CD4-positive, alpha-beta T cell (primary cell): ENCODE measurements at regions not wholly inside any gene's neighbourhood (a gene's known extent, or its start where the extent isn't known, plus 50 kb on each side); places are given as distances from the start of the nearest gene placed in this dataset.

Experiments
- ATAC-seq: fragments of 200-7000 bp; cut with Tn5 transposase; one replicate; pipeline ENCODE4 v1.10.0; 2022; ENCODE audit warnings: mild to moderate bottlenecking; ENCODE audit not compliant: poor library complexity
- CTCF ChIA-PET: fragments of 350-600 bp; sonication (Branson Sonifier 250); formaldehyde crosslinking; loops from one replicate; lab custom pipeline; 2021; ENCODE audit warnings: antibody characterized with exemption, inconsistent platforms; lab: Charles Lee
- POLR2A ChIA-PET: fragments of 350-600 bp; sonication (Branson Sonifier 250); formaldehyde crosslinking; loops from one replicate; lab custom pipeline; 2021; ENCODE audit warnings: antibody characterized with exemption, inconsistent platforms; lab: Charles Lee
- DNase-seq, 14 experiments: peaks; one replicate each; pipeline ENCODE4 v3.0.0-alpha.2; 2013 to 2020; ENCODE audit warnings: mixed read lengths in 2 of 14
- H3K27ac ChIP-seq, 2 donors: one replicate each; pipeline versions ENCODE4 v1.5.1 to v1.7.0; 2013; ENCODE audit warnings: low read length in 2 of 2, low read depth in 1 of 2, mild to moderate bottlenecking in 1 of 2
- H3K27me3 ChIP-seq, 2 experiments: 1 replicate in 1 of 2; 2 replicates in 1 of 2; pipeline versions ENCODE4 v1.6.1 to v1.7.0; 2013; ENCODE audit warnings: low read length in 2 of 2, control low read depth in 1 of 2, mild to moderate bottlenecking in 1 of 2, moderate library complexity in 1 of 2; ENCODE audit not compliant: insufficient read depth in 2 of 2, control insufficient read depth in 1 of 2
- H3K36me3 ChIP-seq: one replicate; pipeline ENCODE4 v1.6.1; 2013; ENCODE audit warnings: low read length, control low read depth; ENCODE audit not compliant: insufficient read depth
- H3K4me1 ChIP-seq: one replicate; pipeline ENCODE4 v1.6.1; 2013; ENCODE audit warnings: low read length, control low read depth; ENCODE audit not compliant: insufficient read depth
- H3K4me3 ChIP-seq: one replicate; pipeline ENCODE4 v1.5.1; 2013; ENCODE audit warnings: mild to moderate bottlenecking, low read length, moderate library complexity
- H3K9me3 ChIP-seq, 2 experiments: 1 replicate in 1 of 2; 2 replicates in 1 of 2; pipeline versions ENCODE4 v1.6.1 to v1.7.0; 2013; ENCODE audit warnings: low read length in 2 of 2, mild to moderate bottlenecking in 2 of 2, control low read depth in 1 of 2, moderate library complexity in 1 of 2; ENCODE audit not compliant: control insufficient read depth in 1 of 2, insufficient read depth in 1 of 2
- H3K27ac Mint-ChIP-seq: one replicate; pipeline ENCODE4 v1.8.0; 2020; ENCODE audit warnings: mixed read lengths
- H3K27me3 Mint-ChIP-seq: one replicate; pipeline ENCODE4 v1.8.0; 2021; ENCODE audit warnings: mixed read lengths
- H3K36me3 Mint-ChIP-seq: one replicate; pipeline ENCODE4 v1.8.0; 2021; ENCODE audit warnings: low read depth, mixed read lengths
- H3K4me1 Mint-ChIP-seq: one replicate; pipeline ENCODE4 v1.8.0; 2021; ENCODE audit warnings: low read depth, mixed read lengths
- H3K4me3 Mint-ChIP-seq: one replicate; pipeline ENCODE4 v1.8.0; 2020; ENCODE audit warnings: mild to moderate bottlenecking, mixed read lengths
- H3K9me3 Mint-ChIP-seq: one replicate; pipeline ENCODE4 v1.8.0; 2020; ENCODE audit warnings: mixed read lengths
- intact Hi-C, 2 experiments: fragments of 100-400 bp; cut with DNase I in 1 of 2; cut with micrococcal nuclease in 1 of 2; formaldehyde crosslinking; loops; one replicate each; pipeline versions ENCODE4 v1.15.1 to v1.9.0; 2023 to 2025; cut with DNase I, micrococcal nuclease
- TF ChIP-seq, protein P1 (sequence below): fragments of 200-600 bp; IDR thresholded peaks from one replicate; pipeline ENCODE4 v1.8.0; 2022; ENCODE audit warnings: antibody characterized with exemption, mild to moderate bottlenecking

DNA sequence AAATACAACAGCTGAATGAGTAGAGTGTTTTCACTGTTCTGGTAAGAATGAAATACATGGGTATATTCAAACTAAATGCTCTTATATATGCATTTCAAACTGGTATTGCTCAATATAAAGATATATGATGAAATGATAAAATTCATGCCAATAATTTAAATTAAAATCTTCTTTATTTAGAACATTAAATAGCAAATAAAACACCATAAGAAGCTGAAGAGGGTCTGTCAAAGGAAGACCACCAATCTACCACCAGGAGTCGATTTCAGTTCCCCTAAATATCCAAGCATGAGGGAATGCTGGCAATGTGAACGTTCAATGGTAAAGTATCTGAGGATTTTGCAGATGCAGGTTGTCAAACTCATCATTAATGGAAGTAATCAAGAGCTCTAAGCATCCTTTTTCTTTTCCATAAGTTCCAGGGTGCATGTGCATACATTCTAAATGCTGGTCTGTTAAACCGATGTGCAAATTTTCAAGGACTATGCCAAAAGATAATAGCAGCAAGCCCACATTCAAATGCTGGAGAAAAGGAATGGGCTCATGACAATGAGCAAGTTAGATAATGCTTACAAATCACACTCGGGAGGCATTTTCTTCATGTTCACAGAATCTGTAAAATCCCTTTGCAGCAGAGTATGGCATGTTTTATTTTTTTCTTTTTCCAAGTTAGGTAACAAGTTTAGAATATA, 118.8 kb upstream of the MTAP start:
- Mint-ChIP-seq H3K4me1 (no peaks in the 10 kb centered on the region), H3K4me3 (no peak overlapping the region), H3K9me3 (no peaks in the 10 kb centered on the region), H3K27me3 (no peaks in the 10 kb centered on the region), H3K36me3 (no peaks in the 10 kb centered on the region), H3K27ac (no peak overlapping the region)
- POLR2A ChIA-PET, result no interaction called here
- Histone ChIP-seq H3K4me3 (no peak overlapping the region), H3K4me1 (peaks cover 3% of the 10 kb centered on the region), H3K27ac (no peak overlapping the region), H3K36me3 (no peaks in the 10 kb centered on the region), H3K27me3 (no peaks in the 10 kb centered on the region), H3K9me3 (no peaks in the 10 kb centered on the region)
- no peak for ATAC-seq
- no peak for DNase-seq
- intact Hi-C loops, result no loop called here
- CTCF ChIA-PET, result no interaction called here
- TF ChIP-seq, protein P1, sequence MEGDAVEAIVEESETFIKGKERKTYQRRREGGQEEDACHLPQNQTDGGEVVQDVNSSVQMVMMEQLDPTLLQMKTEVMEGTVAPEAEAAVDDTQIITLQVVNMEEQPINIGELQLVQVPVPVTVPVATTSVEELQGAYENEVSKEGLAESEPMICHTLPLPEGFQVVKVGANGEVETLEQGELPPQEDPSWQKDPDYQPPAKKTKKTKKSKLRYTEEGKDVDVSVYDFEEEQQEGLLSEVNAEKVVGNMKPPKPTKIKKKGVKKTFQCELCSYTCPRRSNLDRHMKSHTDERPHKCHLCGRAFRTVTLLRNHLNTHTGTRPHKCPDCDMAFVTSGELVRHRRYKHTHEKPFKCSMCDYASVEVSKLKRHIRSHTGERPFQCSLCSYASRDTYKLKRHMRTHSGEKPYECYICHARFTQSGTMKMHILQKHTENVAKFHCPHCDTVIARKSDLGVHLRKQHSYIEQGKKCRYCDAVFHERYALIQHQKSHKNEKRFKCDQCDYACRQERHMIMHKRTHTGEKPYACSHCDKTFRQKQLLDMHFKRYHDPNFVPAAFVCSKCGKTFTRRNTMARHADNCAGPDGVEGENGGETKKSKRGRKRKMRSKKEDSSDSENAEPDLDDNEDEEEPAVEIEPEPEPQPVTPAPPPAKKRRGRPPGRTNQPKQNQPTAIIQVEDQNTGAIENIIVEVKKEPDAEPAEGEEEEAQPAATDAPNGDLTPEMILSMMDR, result no peak

DNA sequence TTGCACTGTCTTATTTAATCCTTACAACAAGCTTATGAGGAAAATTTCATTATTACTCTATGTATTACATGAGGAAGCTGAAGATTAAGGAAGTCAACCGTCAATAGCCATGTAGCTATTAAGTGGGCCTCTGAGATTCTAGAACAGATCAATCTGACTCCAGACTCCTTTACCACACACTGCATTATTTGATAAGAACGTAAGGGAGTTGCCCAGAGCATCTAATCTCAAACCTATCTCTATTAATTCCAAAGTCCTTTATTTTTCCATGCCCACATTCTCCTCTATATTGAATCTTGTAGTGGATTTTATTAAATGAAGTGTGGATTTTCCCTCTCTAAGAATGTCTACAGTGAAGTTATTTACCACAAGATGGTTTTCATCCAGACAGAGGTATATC, 118.2 kb upstream of the MTAP start:
- H3K27me3 ChIP-seq, result no peaks in the 10 kb centered on the region
- ATAC-seq, result no peak
- Mint-ChIP-seq H3K27ac (no peak overlapping the region), H3K27me3 (no peaks in the 10 kb centered on the region), H3K4me1 (no peaks in the 10 kb centered on the region), H3K9me3 (no peaks in the 10 kb centered on the region), H3K4me3 (no peak overlapping the region), H3K36me3 (no peaks in the 10 kb centered on the region)
- peaks cover 3% of the 10 kb centered on the region for H3K4me1 ChIP-seq
- no peak overlapping the region for H3K4me3 ChIP-seq
- ChIA-PET POLR2A (no interaction called here), CTCF (no interaction called here)
- no peaks in the 10 kb centered on the region for H3K9me3 ChIP-seq
- H3K36me3 ChIP-seq, result no peaks in the 10 kb centered on the region
- TF ChIP-seq, protein P1, result no peak
- DNase-seq, result no peak
- H3K27ac ChIP-seq, result no peak overlapping the region
- intact Hi-C loops, result no loop called here

DNA sequence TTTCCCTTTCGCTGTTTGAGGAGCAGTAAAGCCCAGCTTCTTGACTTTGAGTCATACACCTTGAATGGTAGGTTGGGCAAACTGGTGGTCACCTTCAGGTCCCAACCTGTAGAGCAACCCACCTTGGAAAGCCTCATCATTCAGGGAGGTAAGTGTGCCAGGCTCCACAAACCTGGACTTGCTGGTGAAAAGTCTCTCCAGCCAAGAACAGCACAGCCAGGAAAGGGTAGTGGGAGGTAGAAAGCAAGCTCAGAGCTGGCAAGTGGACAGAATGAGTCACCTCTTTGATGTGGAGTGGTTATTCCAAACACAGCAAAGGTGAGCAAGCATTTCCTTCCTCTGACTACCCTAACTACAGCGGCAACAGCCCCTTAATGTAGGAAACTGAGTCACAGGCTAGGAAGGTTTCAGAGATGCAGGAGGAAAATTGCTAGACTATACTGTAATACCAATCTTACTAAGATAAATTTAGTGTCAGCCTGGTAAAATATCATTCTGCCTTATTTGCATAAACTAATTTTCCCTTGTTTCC, 117.5 kb upstream of the MTAP start:
- no peaks in the 10 kb centered on the region for H3K9me3 ChIP-seq
- DNase-seq, result peak in 2 of 14 experiments; percentile 16 to 18
- H3K36me3 Mint-ChIP-seq, result no peaks in the 10 kb centered on the region
- ChIA-PET POLR2A (no interaction called here), CTCF (no interaction called here)
- H3K4me3 ChIP-seq, result no peak overlapping the region
- H3K9me3 Mint-ChIP-seq, result no peaks in the 10 kb centered on the region
- no peaks in the 10 kb centered on the region for H3K27me3 Mint-ChIP-seq
- H3K27ac ChIP-seq, result no peak overlapping the region
- TF ChIP-seq, protein P1, result no peak
- H3K36me3 ChIP-seq, result no peaks in the 10 kb centered on the region
- no peak overlapping the region for H3K27ac Mint-ChIP-seq
- no peak overlapping the region for H3K4me3 Mint-ChIP-seq
- no peaks in the 10 kb centered on the region for H3K4me1 Mint-ChIP-seq
- ATAC-seq, result no peak
- no peaks in the 10 kb centered on the region for H3K27me3 ChIP-seq
- intact Hi-C loops, result no loop called here
- H3K4me1 ChIP-seq, result peaks cover 3% of the 10 kb centered on the region
